Ovary (tissue), 7 donors: ENCODE measurements at regions not wholly inside any gene's neighbourhood (a gene's known extent, or its start where the extent isn't known, plus 50 kb on each side); places are given as distances from the start of the nearest gene placed in this dataset.

Experiments
- DNase-seq, 5 donors: peaks; one replicate each; pipeline ENCODE4 v3.0.0-alpha.2; 2019 to 2020
- H3K27ac ChIP-seq, 2 donors: fragments of 200-600 bp; one replicate each; pipeline versions ENCODE4 v1.5.1 to v1.8.0; 2019 to 2022
- H3K27me3 ChIP-seq: fragments of 200-600 bp; one replicate; pipeline ENCODE4 v1.8.0; 2022
- H3K36me3 ChIP-seq: fragments of 200-600 bp; sonication (generic); one replicate; pipeline ENCODE4 v1.5.1; 2019
- H3K4me1 ChIP-seq: one replicate; pipeline ENCODE4 v1.8.1; 2013; ENCODE audit warnings: mild to moderate bottlenecking, moderate library complexity; ENCODE audit not compliant: insufficient read depth
- H3K4me3 ChIP-seq: fragments of 200-600 bp; sonication (generic); one replicate; pipeline ENCODE4 v1.5.1; 2017
- H3K9me3 ChIP-seq, 2 donors: fragments of 200-600 bp in 1 of 2; sonication (generic) in 1 of 2; one replicate each; pipeline versions ENCODE4 v1.5.1 to v1.8.1; 2013 to 2019; ENCODE audit warnings: mild to moderate bottlenecking in 1 of 2, moderate library complexity in 1 of 2
- EP300 ChIP-seq: sonication (generic); formaldehyde crosslinking; IDR thresholded peaks from one replicate; pipeline ENCODE4 v1.6.1; 2017; ENCODE audit warnings: antibody characterized with exemption
- POLR2A ChIP-seq: fragments of 450-650 bp; IDR thresholded peaks from one replicate; pipeline ENCODE4 v1.6.1; 2017; ENCODE audit warnings: antibody characterized with exemption, mild to moderate bottlenecking, moderate library complexity
- WGBS, 3 donors: extraction: QIAGEN DNeasy Blood & Tissue Kit in 1 of 3; methylation state at CpG; one replicate each; pipeline versions ENCODE4 v1.1.5 to v1.1.7; 2013 to 2017; 5-methylcytosine and 5-hydroxymethylcytosine counted together
- intact Hi-C, 4 donors: fragments of 100-400 bp; cut with DNase I; formaldehyde crosslinking; loops; one replicate each; pipeline versions ENCODE4 v1.11.0 to v1.15.1; 2022 to 2023
- TF ChIP-seq, protein P1 (sequence below), 3 donors: fragments of 450-650 bp in 2 of 3; fragments of 200-600 bp in 1 of 3; IDR thresholded peaks; one replicate each; pipeline versions ENCODE4 v1.5.1 to v1.8.0; 2016 to 2022; ENCODE audit warnings: antibody characterized with exemption in 3 of 3, mild to moderate bottlenecking in 1 of 3
- donor health status: DM: no; HTN: no; CAD: no; lungs with moderate emphysema.
- donor health status: DM: no; HTN: no; CAD: no.
- donor health status: Bipolar disorder and iron deficiency.
- donor health status: DM: no; HTN: no; CAD: no.
- donor health status: DM: yes; HTN: yes; CAD: no.

DNA sequence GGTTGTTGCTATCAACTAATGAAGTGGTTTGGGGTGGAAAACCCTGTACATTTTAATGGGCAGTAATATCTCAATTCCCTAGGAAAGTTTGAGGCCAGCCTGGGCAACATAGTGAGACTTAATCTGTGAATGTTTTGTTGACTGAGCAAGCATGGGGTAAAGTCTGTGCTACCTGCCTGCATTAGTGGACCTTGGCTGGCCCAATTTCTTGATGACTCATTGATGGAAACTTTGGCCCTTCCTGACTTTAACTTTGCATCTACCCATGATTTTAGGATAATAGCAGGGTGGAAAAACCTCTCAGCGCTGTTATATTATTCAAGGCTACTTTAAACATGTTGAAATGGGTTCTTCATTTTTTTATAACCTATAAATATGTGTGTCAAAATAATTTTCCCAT lies 389.4 kb upstream of the RORB start:
- Histone ChIP-seq H3K9me3 (no peaks in the 10 kb centered on the region), H3K27ac (no peak overlapping the region), H3K27me3 (no peaks in the 10 kb centered on the region), H3K4me1 (no peaks in the 10 kb centered on the region), H3K36me3 (no peaks in the 10 kb centered on the region), H3K4me3 (no peak overlapping the region)
- no peak for TF ChIP-seq EP300
- no peak for TF ChIP-seq POLR2A
- 71 to 83% (median 76%) methylated on average over 1 of the region's 1 CpG for WGBS, 3 donors
- DNase-seq: no peak
- intact Hi-C loops: no loop called here

DNA sequence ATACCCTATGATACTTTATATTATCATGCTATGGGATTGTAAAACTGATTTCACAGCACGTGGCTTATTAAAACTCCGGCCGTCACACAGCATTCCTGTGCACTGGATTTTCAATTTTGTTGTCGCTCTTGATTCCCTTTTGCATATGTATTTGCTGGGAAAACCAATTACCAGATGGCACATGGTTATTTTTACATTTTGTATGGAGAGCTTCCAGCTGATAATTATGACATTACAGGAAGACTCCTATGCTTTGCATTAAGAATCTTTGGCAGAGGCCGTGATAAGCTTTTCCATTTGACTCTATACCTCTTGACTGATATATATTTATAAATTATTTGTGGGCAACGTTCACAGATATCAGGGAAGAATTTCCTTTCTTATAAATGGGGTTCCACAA lies 381.2 kb upstream of the RORB start:
- intact Hi-C loops: no loop called here
- TF ChIP-seq EP300 (no peak), POLR2A (no peak)
- TF ChIP-seq, protein P1, sequence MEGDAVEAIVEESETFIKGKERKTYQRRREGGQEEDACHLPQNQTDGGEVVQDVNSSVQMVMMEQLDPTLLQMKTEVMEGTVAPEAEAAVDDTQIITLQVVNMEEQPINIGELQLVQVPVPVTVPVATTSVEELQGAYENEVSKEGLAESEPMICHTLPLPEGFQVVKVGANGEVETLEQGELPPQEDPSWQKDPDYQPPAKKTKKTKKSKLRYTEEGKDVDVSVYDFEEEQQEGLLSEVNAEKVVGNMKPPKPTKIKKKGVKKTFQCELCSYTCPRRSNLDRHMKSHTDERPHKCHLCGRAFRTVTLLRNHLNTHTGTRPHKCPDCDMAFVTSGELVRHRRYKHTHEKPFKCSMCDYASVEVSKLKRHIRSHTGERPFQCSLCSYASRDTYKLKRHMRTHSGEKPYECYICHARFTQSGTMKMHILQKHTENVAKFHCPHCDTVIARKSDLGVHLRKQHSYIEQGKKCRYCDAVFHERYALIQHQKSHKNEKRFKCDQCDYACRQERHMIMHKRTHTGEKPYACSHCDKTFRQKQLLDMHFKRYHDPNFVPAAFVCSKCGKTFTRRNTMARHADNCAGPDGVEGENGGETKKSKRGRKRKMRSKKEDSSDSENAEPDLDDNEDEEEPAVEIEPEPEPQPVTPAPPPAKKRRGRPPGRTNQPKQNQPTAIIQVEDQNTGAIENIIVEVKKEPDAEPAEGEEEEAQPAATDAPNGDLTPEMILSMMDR (IDR thresholded peaks at IDR 0.05): no peak
- H3K27ac ChIP-seq: no peak overlapping the region
- no peak overlapping the region for H3K4me3 ChIP-seq
- H3K4me1 ChIP-seq: no peaks in the 10 kb centered on the region
- WGBS, 3 donors: 72 to 80% (median 76%) methylated on average over 6 of the region's 6 CpGs
- no peaks in the 10 kb centered on the region for H3K9me3 ChIP-seq
- no peak for DNase-seq
- H3K36me3 ChIP-seq: no peaks in the 10 kb centered on the region
- H3K27me3 ChIP-seq: no peaks in the 10 kb centered on the region

DNA sequence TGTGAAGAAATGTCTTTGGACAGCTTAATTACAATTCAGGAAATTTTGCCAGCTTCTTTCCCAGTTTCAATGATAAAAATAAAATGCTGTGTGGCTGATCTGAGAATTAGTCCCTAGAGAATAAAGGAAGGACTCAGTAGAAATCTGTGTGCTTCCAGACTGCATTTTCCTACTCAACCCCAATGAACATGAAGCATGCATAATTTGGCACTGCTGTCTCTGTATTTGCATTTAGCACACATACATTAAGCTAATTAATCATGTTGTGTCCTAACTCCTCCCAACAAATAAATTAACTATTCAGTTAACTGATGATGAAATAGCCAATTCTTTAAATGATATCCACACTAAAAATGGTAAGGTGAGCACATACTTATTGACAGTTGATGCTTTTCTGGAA lies 380.0 kb upstream of the RORB start:
- Histone ChIP-seq H3K4me1 (no peaks in the 10 kb centered on the region), H3K27me3 (no peaks in the 10 kb centered on the region), H3K4me3 (no peak overlapping the region), H3K36me3 (no peaks in the 10 kb centered on the region), H3K27ac (no peak overlapping the region), H3K9me3 (no peaks in the 10 kb centered on the region)
- intact Hi-C loops: no loop called here
- no peak for DNase-seq
- TF ChIP-seq EP300: no peak
- no peak for TF ChIP-seq POLR2A

DNA sequence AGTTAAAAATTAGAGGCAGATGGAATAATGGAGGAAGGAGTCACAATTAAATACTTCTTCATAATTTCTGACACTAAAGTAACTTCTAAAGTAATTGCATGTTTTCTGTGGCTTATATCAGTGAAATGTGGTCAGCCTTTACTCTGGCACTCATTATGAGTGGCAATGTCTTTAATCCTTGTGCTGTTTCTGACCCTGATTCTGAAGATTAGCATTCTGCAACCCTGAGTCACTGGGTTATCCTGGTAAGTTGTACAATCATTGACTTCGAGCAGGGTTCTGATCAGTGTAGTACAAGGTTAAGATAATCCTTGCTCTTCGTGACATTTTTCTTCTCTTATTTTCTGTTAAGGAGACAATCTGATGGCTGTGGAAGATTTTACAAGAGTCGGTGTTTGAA lies 379.4 kb upstream of the RORB start:
- intact Hi-C loops: no loop called here
- no peaks in the 10 kb centered on the region for H3K4me1 ChIP-seq
- no peaks in the 10 kb centered on the region for H3K27me3 ChIP-seq
- no peaks in the 10 kb centered on the region for H3K9me3 ChIP-seq
- TF ChIP-seq, protein P1 (IDR thresholded peaks at IDR 0.05): no peak
- TF ChIP-seq POLR2A (no peak), EP300 (no peak)
- DNase-seq: no peak
- H3K27ac ChIP-seq: no peak overlapping the region
- H3K4me3 ChIP-seq: no peak overlapping the region
- H3K36me3 ChIP-seq: no peaks in the 10 kb centered on the region
- WGBS, 3 donors: 73 to 83% (median 80%) methylated on average over 3 of the region's 3 CpGs

DNA sequence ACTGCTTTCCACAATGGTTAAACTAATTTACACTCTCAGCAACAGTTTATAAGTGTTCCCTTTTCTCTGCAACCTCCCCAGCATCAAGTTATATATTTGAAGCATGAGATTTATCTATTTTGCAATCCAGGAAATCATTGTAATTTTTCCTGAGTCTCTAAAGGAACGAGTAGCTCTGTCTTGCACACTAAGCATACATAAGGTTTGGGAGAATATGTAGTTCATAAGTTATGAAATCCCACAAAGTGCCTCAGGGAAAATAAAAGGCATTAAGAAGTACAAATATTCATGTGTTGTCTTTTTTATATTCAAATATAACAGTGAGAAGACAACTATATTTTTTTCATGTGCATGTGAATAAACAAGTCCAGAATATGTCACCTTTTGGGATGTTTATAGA lies 377.1 kb upstream of the RORB start:
- H3K27me3 ChIP-seq: no peaks in the 10 kb centered on the region
- H3K36me3 ChIP-seq: no peaks in the 10 kb centered on the region
- no peak for DNase-seq
- no peaks in the 10 kb centered on the region for H3K4me1 ChIP-seq
- H3K4me3 ChIP-seq: no peak overlapping the region
- H3K9me3 ChIP-seq: no peaks in the 10 kb centered on the region
- intact Hi-C loops: no loop called here
- 46 to 56% (median 51%) methylated on average over 1 of the region's 1 CpG for WGBS, 3 donors
- TF ChIP-seq, protein P1 (IDR thresholded peaks at IDR 0.05): no peak
- TF ChIP-seq EP300 (no peak), POLR2A (no peak)
- H3K27ac ChIP-seq: no peak overlapping the region

DNA sequence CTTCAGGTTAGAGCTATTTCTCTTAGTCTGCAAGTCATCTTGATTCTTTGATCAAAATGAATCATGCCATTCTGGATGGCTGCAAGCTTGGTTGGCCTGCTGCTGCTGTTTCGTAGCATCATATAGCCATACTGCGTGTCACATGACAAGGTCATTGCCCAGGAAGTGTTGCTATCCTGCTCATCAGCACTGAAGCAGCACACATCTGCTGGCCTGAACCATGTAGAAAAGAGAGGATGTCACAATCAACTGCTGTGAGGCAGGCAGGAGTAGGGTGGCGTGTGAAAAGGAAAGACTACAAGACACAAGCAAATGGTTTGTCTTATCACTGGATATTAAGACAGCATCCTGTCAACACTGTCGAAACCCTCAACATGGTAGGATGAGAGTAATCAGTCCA lies 376.7 kb upstream of the RORB start:
- no peak for DNase-seq
- 82 to 87% (median 84%) methylated on average over 4 of the region's 4 CpGs for WGBS, 3 donors
- Histone ChIP-seq H3K36me3 (no peaks in the 10 kb centered on the region), H3K27ac (no peak overlapping the region), H3K4me1 (no peaks in the 10 kb centered on the region), H3K4me3 (no peak overlapping the region), H3K27me3 (no peaks in the 10 kb centered on the region), H3K9me3 (no peaks in the 10 kb centered on the region)
- intact Hi-C loops: no loop called here
- TF ChIP-seq, protein P1 (IDR thresholded peaks at IDR 0.05): no peak
- TF ChIP-seq POLR2A (no peak), EP300 (no peak)
